Limb (tissue), 2 donors: ENCODE measurements at regions not wholly inside any gene's neighbourhood (a gene's known extent, or its start where the extent isn't known, plus 50 kb on each side); places are given as distances from the start of the nearest gene placed in this dataset.

Experiments used
- DNase-seq, 2 donors: peaks; one replicate each; pipeline ENCODE4 v3.0.0-alpha.2; 2016; ENCODE audit errors: extremely low spot score in 2 of 2

GRCh38 chr12:107441665-107442300 lies 243.8 kb upstream of the PWP1 start:
- DNase-seq = peak in 1 of 2 donors; percentile 13

GRCh38 chr12:107442326-107442987 lies 243.1 kb upstream of the PWP1 start:
- peak in 1 of 2 donors; percentile 19 for DNase-seq

- DNase-seq = no peak
These were observed 242.1 kb upstream of the PWP1 start for GRCh38 chr12:107443320-107444090.

GRCh38 chr12:107444771-107445170 lies 240.8 kb upstream of the PWP1 start:
- DNase-seq = no peak

- DNase-seq = no peak
These were observed 239.1 kb upstream of the PWP1 start for GRCh38 chr12:107446476-107446875.

- DNase-seq = no peak
These were observed 238.3 kb upstream of the PWP1 start for GRCh38 chr12:107447336-107447735.

- DNase-seq = no peak
These were observed 237.4 kb upstream of the PWP1 start for GRCh38 chr12:107448198-107448597.

GRCh38 chr12:107449891-107450290 lies 235.7 kb upstream of the PWP1 start:
- DNase-seq = no peak

- no peak for DNase-seq
These were observed 235.1 kb upstream of the PWP1 start for GRCh38 chr12:107450541-107450940.

GRCh38 chr12:107451246-107451645 lies 234.4 kb upstream of the PWP1 start:
- no peak for DNase-seq

- DNase-seq = no peak
These were observed 231.3 kb upstream of the PWP1 start for GRCh38 chr12:107454109-107454830.

GRCh38 chr12:107457362-107457935 lies 228.2 kb upstream of the PWP1 start:
- no peak for DNase-seq

GRCh38 chr12:107458163-107458562 lies 227.4 kb upstream of the PWP1 start:
- no peak for DNase-seq

GRCh38 chr12:107458990-107459389 lies 226.6 kb upstream of the PWP1 start:
- no peak for DNase-seq

- no peak for DNase-seq
These were observed 226.0 kb upstream of the PWP1 start for GRCh38 chr12:107459641-107460040.

- no peak for DNase-seq
These were observed 224.2 kb upstream of the PWP1 start for GRCh38 chr12:107461222-107461975.

- DNase-seq = no peak
These were observed 222.9 kb upstream of the PWP1 start for GRCh38 chr12:107462428-107463332.

- DNase-seq = no peak
These were observed 221.0 kb upstream of the PWP1 start for GRCh38 chr12:107464644-107465043.

- no peak for DNase-seq
These were observed 220.0 kb upstream of the PWP1 start for GRCh38 chr12:107465625-107466024.

GRCh38 chr12:107467716-107468115 lies 217.9 kb upstream of the PWP1 start:
- no peak for DNase-seq
